ENCODE measurements at regions not wholly inside any gene's neighbourhood (a gene's known extent, or its start where the extent isn't known, plus 50 kb on each side); places are given as distances from the start of the nearest gene placed in this dataset.

DNA sequence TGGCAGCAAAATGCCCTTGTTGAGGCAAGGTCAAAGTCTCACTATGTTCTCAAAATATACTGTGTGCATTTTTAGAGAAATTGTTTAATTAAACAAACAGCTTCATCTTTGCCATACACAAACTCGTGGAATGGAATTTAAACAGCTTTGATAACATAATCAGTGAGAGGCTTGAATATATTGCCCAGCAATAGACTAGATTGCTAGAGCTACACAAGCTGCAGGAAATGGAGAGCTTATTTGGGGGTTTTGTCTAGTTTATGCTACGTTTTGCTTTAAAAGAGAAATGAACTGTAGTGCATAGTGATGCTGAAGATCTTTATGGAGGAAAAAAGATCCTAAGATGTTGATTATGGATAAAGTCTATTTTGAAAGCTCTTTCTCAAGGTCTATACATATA, 166.8 kb upstream of the HMCN1 start:
- no peak overlapping the region for H2BK120ac ChIP-seq (ENCODE audit: low read depth, low read length)
- H2AK5ac ChIP-seq (ENCODE audit: low read length): no peak overlapping the region
- no peak overlapping the region for H3K4ac ChIP-seq (ENCODE audit: low read depth, low read length)
- no peak overlapping the region for H4K8ac ChIP-seq (ENCODE audit: low read depth, low read length)
- no peak overlapping the region for H3K4me3 ChIP-seq (ENCODE audit: low read length)
- no peaks in the 10 kb centered on the region for H3K36me3 ChIP-seq (ENCODE audit: control insufficient read depth, insufficient read depth, low read length)
- H3K79me1 ChIP-seq (ENCODE audit: low read length): no peaks in the 10 kb centered on the region
- H2BK15ac ChIP-seq (replicated peaks; ENCODE audit: low read depth): no peak overlapping the region
- H3K23ac ChIP-seq (ENCODE audit: low read length): no peak overlapping the region
- no peak overlapping the region for H3K9ac ChIP-seq (ENCODE audit: low read length)
- DNase-seq: no peak
- no peak overlapping the region for H3K56ac ChIP-seq (ENCODE audit: low read length)
- no peak overlapping the region for H3K4me2 ChIP-seq (ENCODE audit: low read length)
- H2BK5ac ChIP-seq (ENCODE audit: low read length): no peak overlapping the region
- no peak overlapping the region for H3K18ac ChIP-seq (ENCODE audit: low read length)
- no CpG with 5 or more reads among the region's 2 CpGs for WGBS (ENCODE audit: extremely low coverage, insufficient coverage, low lambda C conversion rate)
- no peaks in the 10 kb centered on the region for H3K79me2 ChIP-seq (ENCODE audit: control insufficient read depth, insufficient read depth, low read length)
- no peak overlapping the region for H4K5ac ChIP-seq (ENCODE audit: low read length)
- no peaks in the 10 kb centered on the region for H3K4me1 ChIP-seq (ENCODE audit: control insufficient read depth, low read depth, low read length)
- no peak overlapping the region for H3K27ac ChIP-seq (ENCODE audit: low read depth, low read length)
- H3K27me3 ChIP-seq (ENCODE audit: insufficient read depth, low read length, poor library complexity): no peaks in the 10 kb centered on the region

DNA sequence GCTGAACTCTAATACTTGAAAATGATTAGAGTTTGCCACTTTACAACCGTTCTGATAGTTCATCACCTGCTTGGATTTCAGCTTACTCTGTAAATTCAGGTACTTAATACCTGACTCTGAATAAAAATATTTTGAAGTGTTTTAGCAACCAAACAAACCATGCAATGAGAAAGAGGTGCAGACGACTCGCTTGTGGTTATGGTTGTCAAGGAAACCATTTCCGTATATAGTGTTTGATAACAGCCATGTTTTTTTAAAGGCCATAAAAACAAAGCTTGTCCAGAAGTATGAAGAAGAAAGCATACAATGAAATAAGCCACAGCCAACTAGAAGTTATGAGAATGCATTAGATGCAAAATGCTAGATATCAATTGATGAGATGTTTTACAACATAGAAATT, 167.2 kb upstream of the HMCN1 start:
- H3K79me1 ChIP-seq (ENCODE audit: low read length): no peaks in the 10 kb centered on the region
- no peaks in the 10 kb centered on the region for H3K79me2 ChIP-seq (ENCODE audit: control insufficient read depth, insufficient read depth, low read length)
- no CpG with 5 or more reads among the region's 4 CpGs for WGBS (ENCODE audit: extremely low coverage, insufficient coverage, low lambda C conversion rate)
- no peak overlapping the region for H2AK5ac ChIP-seq (ENCODE audit: low read length)
- no peak overlapping the region for H2BK15ac ChIP-seq (replicated peaks; ENCODE audit: low read depth)
- H3K27me3 ChIP-seq (ENCODE audit: insufficient read depth, low read length, poor library complexity): no peaks in the 10 kb centered on the region
- H3K9ac ChIP-seq (ENCODE audit: low read length): no peak overlapping the region
- no peak overlapping the region for H3K4me2 ChIP-seq (ENCODE audit: low read length)
- H2BK120ac ChIP-seq (ENCODE audit: low read depth, low read length): no peak overlapping the region
- no peaks in the 10 kb centered on the region for H3K4me1 ChIP-seq (ENCODE audit: control insufficient read depth, low read depth, low read length)
- no peak overlapping the region for H2BK5ac ChIP-seq (ENCODE audit: low read length)
- no peak for DNase-seq
- H3K36me3 ChIP-seq (ENCODE audit: control insufficient read depth, insufficient read depth, low read length): no peaks in the 10 kb centered on the region
- no peak overlapping the region for H3K4me3 ChIP-seq (ENCODE audit: low read length)
- no peak overlapping the region for H4K5ac ChIP-seq (ENCODE audit: low read length)
- H3K18ac ChIP-seq (ENCODE audit: low read length): no peak overlapping the region
- H3K56ac ChIP-seq (ENCODE audit: low read length): no peak overlapping the region
- no peak overlapping the region for H4K8ac ChIP-seq (ENCODE audit: low read depth, low read length)
- no peak overlapping the region for H3K27ac ChIP-seq (ENCODE audit: low read depth, low read length)
- no peak overlapping the region for H3K4ac ChIP-seq (ENCODE audit: low read depth, low read length)
- no peak overlapping the region for H3K23ac ChIP-seq (ENCODE audit: low read length)

DNA sequence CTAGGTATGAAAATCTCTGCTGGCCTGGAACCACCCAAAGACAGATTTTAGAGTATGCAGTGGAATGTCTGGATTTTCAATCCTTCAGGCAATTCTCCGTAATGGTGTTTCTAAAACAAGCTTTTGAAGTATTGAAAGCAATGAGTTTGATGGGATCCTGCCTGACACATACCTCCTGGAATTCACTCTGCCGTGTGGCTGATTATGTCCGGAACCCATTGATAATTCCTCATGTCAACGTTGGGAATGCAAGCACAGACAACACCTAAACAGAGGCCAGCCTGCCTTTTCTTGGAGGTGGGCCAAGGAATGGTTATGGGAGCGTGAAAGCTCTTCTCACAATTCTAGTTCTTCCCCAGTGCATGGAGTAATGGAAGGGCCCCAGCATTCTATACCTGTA, 168.9 kb upstream of the HMCN1 start:
- H3K79me1 ChIP-seq (ENCODE audit: low read length): no peaks in the 10 kb centered on the region
- no peak overlapping the region for H3K56ac ChIP-seq (ENCODE audit: low read length)
- no peak overlapping the region for H2BK15ac ChIP-seq (replicated peaks; ENCODE audit: low read depth)
- no peak overlapping the region for H2BK120ac ChIP-seq (ENCODE audit: low read depth, low read length)
- H4K5ac ChIP-seq (ENCODE audit: low read length): no peak overlapping the region
- no peaks in the 10 kb centered on the region for H3K4me1 ChIP-seq (ENCODE audit: control insufficient read depth, low read depth, low read length)
- WGBS (ENCODE audit: extremely low coverage, insufficient coverage, low lambda C conversion rate): no CpG with 5 or more reads among the region's 5 CpGs
- no peak overlapping the region for H2AK5ac ChIP-seq (ENCODE audit: low read length)
- no peaks in the 10 kb centered on the region for H3K79me2 ChIP-seq (ENCODE audit: control insufficient read depth, insufficient read depth, low read length)
- no peak overlapping the region for H3K27ac ChIP-seq (ENCODE audit: low read depth, low read length)
- no peak overlapping the region for H2BK5ac ChIP-seq (ENCODE audit: low read length)
- peak; percentile 10 for DNase-seq
- H3K4me2 ChIP-seq (ENCODE audit: low read length): no peak overlapping the region
- H3K9ac ChIP-seq (ENCODE audit: low read length): no peak overlapping the region
- no peak overlapping the region for H3K4ac ChIP-seq (ENCODE audit: low read depth, low read length)
- no peak overlapping the region for H3K23ac ChIP-seq (ENCODE audit: low read length)
- H3K18ac ChIP-seq (ENCODE audit: low read length): no peak overlapping the region
- no peaks in the 10 kb centered on the region for H3K36me3 ChIP-seq (ENCODE audit: control insufficient read depth, insufficient read depth, low read length)
- H3K4me3 ChIP-seq (ENCODE audit: low read length): no peak overlapping the region
- no peaks in the 10 kb centered on the region for H3K27me3 ChIP-seq (ENCODE audit: insufficient read depth, low read length, poor library complexity)
- H4K8ac ChIP-seq (ENCODE audit: low read depth, low read length): no peak overlapping the region

GRCh38 chr1:185564816-185565215, 169.4 kb upstream of the HMCN1 start:
- Histone ChIP-seq H3K27me3 (ENCODE audit: insufficient read depth, low read length, poor library complexity) (no peaks in the 10 kb centered on the region), H3K4me2 (ENCODE audit: low read length) (no peak overlapping the region), H2BK15ac (replicated peaks; ENCODE audit: low read depth) (no peak overlapping the region), H3K23ac (ENCODE audit: low read length) (no peak overlapping the region), H4K8ac (ENCODE audit: low read depth, low read length) (no peak overlapping the region), H2AK5ac (ENCODE audit: low read length) (no peak overlapping the region), H3K4me1 (ENCODE audit: control insufficient read depth, low read depth, low read length) (no peaks in the 10 kb centered on the region), H3K9ac (ENCODE audit: low read length) (no peak overlapping the region), H2BK120ac (ENCODE audit: low read depth, low read length) (no peak overlapping the region), H3K56ac (ENCODE audit: low read length) (no peak overlapping the region), H2BK5ac (ENCODE audit: low read length) (no peak overlapping the region), H3K79me2 (ENCODE audit: control insufficient read depth, insufficient read depth, low read length) (no peaks in the 10 kb centered on the region), H4K5ac (ENCODE audit: low read length) (no peak overlapping the region), H3K27ac (ENCODE audit: low read depth, low read length) (no peak overlapping the region), H3K4me3 (ENCODE audit: low read length) (no peak overlapping the region), H3K18ac (ENCODE audit: low read length) (no peak overlapping the region), H3K36me3 (ENCODE audit: control insufficient read depth, insufficient read depth, low read length) (no peaks in the 10 kb centered on the region), H3K79me1 (ENCODE audit: low read length) (no peaks in the 10 kb centered on the region), H3K4ac (ENCODE audit: low read depth, low read length) (no peak overlapping the region)
- no CpG with 5 or more reads among the region's 1 CpG for WGBS (ENCODE audit: extremely low coverage, insufficient coverage, low lambda C conversion rate)
- DNase-seq: no peak

DNA sequence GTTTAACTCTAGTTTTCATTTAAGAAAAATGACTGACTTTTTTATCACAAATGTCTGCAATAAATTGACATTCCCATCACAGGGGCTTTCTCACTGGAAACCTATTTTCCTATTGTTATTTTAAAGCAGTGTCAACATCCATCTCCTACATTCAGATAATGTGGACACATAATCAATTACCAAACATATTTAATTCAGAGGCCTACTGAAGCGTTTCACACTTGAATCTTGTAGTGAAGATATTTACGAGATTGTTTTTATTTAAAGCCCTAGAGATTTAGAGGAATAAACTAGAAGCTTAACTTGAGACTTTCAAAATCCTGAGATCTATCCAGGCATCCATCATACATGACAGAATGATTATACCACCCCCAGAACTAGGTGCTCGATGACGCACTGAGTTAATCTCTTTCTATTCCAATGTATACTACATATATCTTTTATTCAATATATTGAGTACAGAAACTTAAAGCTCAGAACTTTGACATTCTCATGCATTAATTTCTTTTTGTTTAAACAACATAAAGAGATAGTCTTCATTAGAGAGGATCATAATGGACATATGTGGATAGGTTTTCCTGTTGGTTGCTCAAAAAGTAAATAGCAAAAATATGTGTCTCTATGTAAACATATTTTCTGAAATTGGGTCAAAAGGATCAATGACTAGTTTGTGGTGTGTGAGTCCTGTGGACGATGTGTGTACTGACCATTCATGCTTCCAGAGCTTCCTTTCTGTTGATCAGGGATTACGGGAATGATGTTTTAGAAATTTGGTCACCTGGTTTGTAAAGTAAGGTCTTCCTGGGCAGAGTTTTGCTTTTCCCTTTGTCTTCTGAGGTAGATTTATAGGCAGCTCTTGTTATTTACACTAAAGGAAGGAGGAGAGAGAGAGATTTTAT, 171.5 kb upstream of the HMCN1 start:
- no peak overlapping the region for H3K27ac ChIP-seq (ENCODE audit: low read depth, low read length)
- no peak overlapping the region for H2BK15ac ChIP-seq (replicated peaks; ENCODE audit: low read depth)
- H4K5ac ChIP-seq (ENCODE audit: low read length): no peak overlapping the region
- no peaks in the 10 kb centered on the region for H3K4me1 ChIP-seq (ENCODE audit: control insufficient read depth, low read depth, low read length)
- no peak overlapping the region for H3K18ac ChIP-seq (ENCODE audit: low read length)
- no peaks in the 10 kb centered on the region for H3K27me3 ChIP-seq (ENCODE audit: insufficient read depth, low read length, poor library complexity)
- DNase-seq: no peak
- H3K79me2 ChIP-seq (ENCODE audit: control insufficient read depth, insufficient read depth, low read length): no peaks in the 10 kb centered on the region
- H3K56ac ChIP-seq (ENCODE audit: low read length): no peak overlapping the region
- no peaks in the 10 kb centered on the region for H3K79me1 ChIP-seq (ENCODE audit: low read length)
- no peak overlapping the region for H3K9ac ChIP-seq (ENCODE audit: low read length)
- no peak overlapping the region for H2AK5ac ChIP-seq (ENCODE audit: low read length)
- H3K4me2 ChIP-seq (ENCODE audit: low read length): no peak overlapping the region
- H3K36me3 ChIP-seq (ENCODE audit: control insufficient read depth, insufficient read depth, low read length): no peaks in the 10 kb centered on the region
- no CpG with 5 or more reads among the region's 6 CpGs for WGBS (ENCODE audit: extremely low coverage, insufficient coverage, low lambda C conversion rate)
- H2BK120ac ChIP-seq (ENCODE audit: low read depth, low read length): no peak overlapping the region
- no peak overlapping the region for H3K4ac ChIP-seq (ENCODE audit: low read depth, low read length)
- no peak overlapping the region for H2BK5ac ChIP-seq (ENCODE audit: low read length)
- H4K8ac ChIP-seq (ENCODE audit: low read depth, low read length): no peak overlapping the region
- no peak overlapping the region for H3K4me3 ChIP-seq (ENCODE audit: low read length)
- no peak overlapping the region for H3K23ac ChIP-seq (ENCODE audit: low read length)

DNA sequence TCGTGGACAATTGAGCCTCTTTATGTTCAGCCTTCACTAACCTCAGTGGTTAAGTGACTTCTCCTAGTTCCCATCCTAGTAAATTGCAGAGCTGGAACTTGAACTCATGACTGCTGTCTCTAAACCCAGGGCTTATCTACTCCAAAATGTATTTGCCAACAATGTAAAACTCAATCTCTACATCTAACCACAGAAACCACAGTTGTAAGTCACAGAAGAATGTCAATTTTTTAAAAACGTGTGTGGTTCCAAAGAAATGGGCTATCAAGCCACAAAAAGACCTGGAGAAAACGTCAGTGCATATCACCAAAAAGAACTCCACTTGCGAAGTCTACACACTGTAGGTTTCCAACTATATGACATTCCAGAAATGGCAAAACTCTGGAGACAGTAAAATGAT, 172.6 kb upstream of the HMCN1 start:
- Histone ChIP-seq H3K56ac (ENCODE audit: low read length) (no peak overlapping the region), H3K4me2 (ENCODE audit: low read length) (no peak overlapping the region), H2BK5ac (ENCODE audit: low read length) (no peak overlapping the region), H3K36me3 (ENCODE audit: control insufficient read depth, insufficient read depth, low read length) (no peaks in the 10 kb centered on the region), H3K18ac (ENCODE audit: low read length) (no peak overlapping the region), H2BK120ac (ENCODE audit: low read depth, low read length) (no peak overlapping the region), H3K4ac (ENCODE audit: low read depth, low read length) (no peak overlapping the region), H4K5ac (ENCODE audit: low read length) (no peak overlapping the region), H2AK5ac (ENCODE audit: low read length) (no peak overlapping the region), H3K79me1 (ENCODE audit: low read length) (no peaks in the 10 kb centered on the region), H3K4me3 (ENCODE audit: low read length) (no peak overlapping the region), H3K27ac (ENCODE audit: low read depth, low read length) (no peak overlapping the region), H3K27me3 (ENCODE audit: insufficient read depth, low read length, poor library complexity) (no peaks in the 10 kb centered on the region), H3K9ac (ENCODE audit: low read length) (no peak overlapping the region), H3K79me2 (ENCODE audit: control insufficient read depth, insufficient read depth, low read length) (no peaks in the 10 kb centered on the region), H3K4me1 (ENCODE audit: control insufficient read depth, low read depth, low read length) (no peaks in the 10 kb centered on the region), H2BK15ac (replicated peaks; ENCODE audit: low read depth) (no peak overlapping the region), H4K8ac (ENCODE audit: low read depth, low read length) (no peak overlapping the region), H3K23ac (ENCODE audit: low read length) (no peak overlapping the region)
- no CpG with 5 or more reads among the region's 4 CpGs for WGBS (ENCODE audit: extremely low coverage, insufficient coverage, low lambda C conversion rate)
- DNase-seq: no peak
